Left colon (tissue), 2 donors: ENCODE measurements at regions not wholly inside any gene's neighbourhood (a gene's known extent, or its start where the extent isn't known, plus 50 kb on each side); places are given as distances from the start of the nearest gene placed in this dataset.
"Not testable (repeated sequence)": the region's sequence is repeated elsewhere in the genome, so short reads cannot be mapped to it uniquely, and the experiment has no call there.

ENCODE experiments used
- ATAC-seq: fragments of 200-7000 bp; cut with Tn5 transposase; one replicate; pipeline ENCODE4 v1.9.1; 2020; ENCODE audit warnings: mild to moderate bottlenecking, moderate library complexity
- DNase-seq, 2 donors: peaks; one replicate each; pipeline ENCODE4 v3.0.0-alpha.2; 2020
- intact Hi-C, 2 donors: fragments of 100-400 bp; cut with DNase I in 1 of 2; cut with micrococcal nuclease in 1 of 2; formaldehyde crosslinking; loops; one replicate each; pipeline versions ENCODE4 v1.11.2 to v1.14.0; 2022; cut with DNase I, micrococcal nuclease
- donor health status: DM: no; HTN: no; CAD: no.
- donor health status: DM: yes; HTN: yes; CAD: no.

DNA sequence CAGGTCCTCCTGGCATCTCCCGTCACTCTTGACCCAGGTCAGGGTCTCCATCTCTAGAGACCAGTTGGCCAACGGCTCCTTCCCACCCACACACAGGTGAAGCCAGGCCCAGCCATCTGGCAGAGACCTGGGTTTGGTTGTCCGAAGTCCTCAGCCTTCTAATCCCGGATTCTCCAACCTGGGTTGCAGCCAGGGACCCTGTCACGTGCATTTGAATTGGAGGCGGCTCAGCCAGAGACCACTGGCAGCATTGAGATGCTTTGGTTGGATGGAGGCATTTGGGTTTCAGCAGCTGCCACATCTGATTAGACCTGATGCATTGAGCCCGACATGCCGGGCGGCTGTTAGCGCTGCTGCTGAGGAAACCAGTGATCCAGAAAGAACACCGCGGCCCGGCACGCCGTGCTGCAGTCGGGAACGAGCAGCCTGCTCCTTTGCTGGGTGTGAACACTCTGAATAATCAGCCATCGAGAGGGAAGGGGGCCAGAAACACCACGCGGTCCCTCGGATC lies 163.2 kb downstream of the BRD1 start:
- DNase-seq (no peak), ATAC-seq (no peak)

DNA sequence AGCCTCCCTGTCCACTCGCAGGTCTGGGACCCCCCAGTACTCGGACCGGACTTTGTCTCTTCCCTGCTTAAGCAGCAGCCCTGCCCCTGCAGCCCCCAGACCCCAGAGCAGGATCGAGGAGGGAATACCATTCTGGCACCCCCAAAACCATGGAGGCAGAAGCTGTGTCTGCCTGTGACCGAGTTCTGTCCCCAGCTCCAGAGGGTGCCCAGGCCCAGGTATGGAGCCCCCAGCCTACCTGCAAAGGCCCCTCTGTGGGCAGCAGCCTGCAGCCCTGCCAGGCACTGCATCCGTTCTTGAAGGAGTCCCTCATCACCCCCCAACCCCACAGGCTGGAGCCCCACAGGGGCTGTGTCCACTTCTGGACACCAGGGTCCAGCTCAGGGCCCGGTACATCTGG lies 163.8 kb downstream of the BRD1 start:
- ATAC-seq: no peak
- intact Hi-C loops: no loop called here
- no peak for DNase-seq

More for the DNA sequence above, 163.2 kb downstream of the BRD1 start:
- intact Hi-C loops: no loop called here

DNA sequence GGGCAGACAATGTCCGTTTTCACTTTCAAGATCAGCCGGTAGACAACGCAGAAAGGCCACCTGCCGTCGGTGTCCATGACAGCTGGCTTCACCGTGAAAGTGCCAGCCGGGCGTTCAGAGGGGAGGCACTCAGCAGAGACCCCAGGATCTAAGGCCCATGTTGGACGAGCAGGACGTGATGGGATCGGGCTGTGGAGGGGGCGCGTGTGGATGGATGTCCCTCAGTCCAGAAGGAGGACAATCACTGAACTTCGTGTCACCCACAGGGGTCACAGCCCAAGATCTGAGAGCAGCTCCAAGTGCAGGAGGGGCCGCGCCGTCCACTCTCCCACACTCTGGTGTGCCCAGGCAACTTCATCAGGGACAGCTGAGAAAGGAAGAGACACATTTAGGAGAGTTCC lies 164.4 kb downstream of the BRD1 start:
- ATAC-seq (no peak), DNase-seq (no peak)
- intact Hi-C loops: no loop called here

DNA sequence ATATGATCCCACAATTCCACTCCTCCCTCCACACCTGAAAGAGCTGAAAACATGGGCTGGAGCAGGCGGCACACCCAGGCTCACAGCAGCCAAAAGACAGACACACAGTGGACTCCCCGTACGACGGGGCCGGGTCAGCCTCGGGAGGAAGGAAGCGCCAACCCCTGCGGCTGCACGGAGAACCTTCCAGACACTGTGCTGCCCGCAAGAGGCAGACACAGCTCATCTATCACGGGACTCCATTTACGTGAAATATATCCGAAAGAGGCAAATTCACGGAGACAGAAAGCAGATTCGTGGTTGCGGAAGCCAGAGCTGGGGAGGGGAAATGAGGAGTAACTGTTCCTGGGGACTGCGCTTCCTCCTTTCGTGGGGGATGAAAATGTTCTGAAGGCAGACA lies 165.0 kb downstream of the BRD1 start:
- no peak for ATAC-seq
- intact Hi-C loops: no loop called here
- DNase-seq: no peak

- no peak for DNase-seq
- intact Hi-C loops: no loop called here
- ATAC-seq: no peak
Observed at GRCh38 chr22:49660794-49661781, 166.6 kb downstream of the BRD1 start.

DNA sequence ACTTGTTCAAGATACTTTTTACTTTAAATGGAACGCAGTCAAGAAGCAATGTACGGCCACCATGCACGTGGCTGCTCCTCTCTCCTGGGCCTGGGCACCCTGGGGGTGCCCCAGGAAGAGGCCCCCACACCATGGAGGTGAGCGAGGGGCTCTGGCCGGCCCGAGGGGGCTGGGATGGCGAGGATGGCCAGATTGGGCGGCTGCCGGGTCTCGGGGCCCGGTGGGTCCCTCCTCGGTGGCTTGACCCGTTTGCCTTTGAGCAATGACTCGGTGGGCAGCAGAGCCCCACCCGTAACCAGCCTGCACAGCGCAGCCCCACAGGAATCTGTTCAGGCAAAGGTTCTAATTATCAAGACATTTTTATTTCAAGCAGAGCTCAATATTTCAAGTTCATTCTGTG lies 167.4 kb downstream of the BRD1 start:
- intact Hi-C loops: no loop called here
- ATAC-seq (no peak), DNase-seq (no peak)

GRCh38 chr22:49659924-49660315 lies 167.8 kb downstream of the BRD1 start:
- DNase-seq: no peak
- intact Hi-C loops: no loop called here
- no peak for ATAC-seq

DNA sequence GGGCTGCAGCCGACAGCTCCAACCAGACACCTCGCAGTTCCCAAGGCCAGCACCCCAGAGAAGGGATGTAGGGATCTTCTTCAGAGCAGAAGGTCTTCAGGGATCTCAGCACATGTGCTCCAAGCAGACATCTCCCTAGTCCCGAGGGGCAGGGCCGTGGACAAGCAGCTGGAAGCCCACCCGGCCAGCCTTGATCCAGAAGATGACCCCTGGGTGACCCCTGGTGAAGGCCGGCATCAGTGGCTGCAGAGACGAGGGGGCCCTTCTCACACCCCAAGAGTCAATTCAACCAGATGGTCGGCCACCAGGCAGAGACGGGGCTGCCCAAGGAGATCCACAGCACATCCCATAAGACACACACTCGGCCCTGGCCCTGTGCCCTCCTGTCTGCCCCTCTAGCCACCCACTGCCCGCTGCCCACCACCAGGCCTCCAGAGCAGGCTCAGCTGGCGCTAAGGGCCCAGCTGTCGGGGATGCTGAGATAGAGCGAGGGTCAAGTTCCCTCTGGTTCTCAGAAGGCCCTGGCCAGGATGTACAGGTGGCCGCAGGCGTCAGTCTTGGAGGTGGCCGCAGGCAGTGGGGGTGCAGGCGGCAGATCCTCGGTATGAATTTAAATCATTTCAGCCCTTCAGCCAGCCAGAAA lies 168.3 kb downstream of the BRD1 start:
- intact Hi-C loops: no loop called here
- ATAC-seq (no peak), DNase-seq (no peak)

GRCh38 chr22:49658902-49659280 lies 168.8 kb downstream of the BRD1 start:
- DNase-seq: no peak
- no peak for ATAC-seq
- intact Hi-C loops: no loop called here

DNA sequence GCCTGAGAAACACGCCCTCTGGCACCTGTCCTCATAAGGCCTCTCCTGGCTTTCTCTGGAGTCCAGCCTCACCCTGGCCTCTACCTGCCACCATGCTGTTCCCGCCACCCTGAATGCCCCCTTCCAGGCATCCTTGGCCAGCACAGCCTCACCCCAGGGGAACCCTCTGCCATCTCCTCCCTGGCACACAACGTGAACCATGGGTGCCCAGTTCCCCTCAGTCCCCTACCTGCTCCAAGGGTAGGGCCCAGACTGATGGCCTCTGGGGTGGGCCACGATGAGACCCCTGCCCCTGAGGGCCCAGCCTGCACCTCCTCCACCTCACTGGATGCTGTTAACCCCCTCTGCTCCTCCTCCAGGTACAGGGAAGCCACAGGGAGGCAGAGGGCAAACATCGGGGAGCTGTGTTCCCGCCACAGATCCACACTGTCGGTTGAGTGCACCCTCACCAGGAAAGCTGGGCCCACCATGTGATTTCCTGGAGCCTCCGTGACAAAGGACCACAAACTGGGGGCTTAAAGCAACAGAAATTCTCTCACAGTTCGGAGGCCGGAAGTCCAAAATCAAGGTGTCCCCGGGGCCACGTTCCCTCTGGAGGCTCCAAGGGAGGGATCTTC lies 169.6 kb downstream of the BRD1 start:
- intact Hi-C loops: no loop called here

DNA sequence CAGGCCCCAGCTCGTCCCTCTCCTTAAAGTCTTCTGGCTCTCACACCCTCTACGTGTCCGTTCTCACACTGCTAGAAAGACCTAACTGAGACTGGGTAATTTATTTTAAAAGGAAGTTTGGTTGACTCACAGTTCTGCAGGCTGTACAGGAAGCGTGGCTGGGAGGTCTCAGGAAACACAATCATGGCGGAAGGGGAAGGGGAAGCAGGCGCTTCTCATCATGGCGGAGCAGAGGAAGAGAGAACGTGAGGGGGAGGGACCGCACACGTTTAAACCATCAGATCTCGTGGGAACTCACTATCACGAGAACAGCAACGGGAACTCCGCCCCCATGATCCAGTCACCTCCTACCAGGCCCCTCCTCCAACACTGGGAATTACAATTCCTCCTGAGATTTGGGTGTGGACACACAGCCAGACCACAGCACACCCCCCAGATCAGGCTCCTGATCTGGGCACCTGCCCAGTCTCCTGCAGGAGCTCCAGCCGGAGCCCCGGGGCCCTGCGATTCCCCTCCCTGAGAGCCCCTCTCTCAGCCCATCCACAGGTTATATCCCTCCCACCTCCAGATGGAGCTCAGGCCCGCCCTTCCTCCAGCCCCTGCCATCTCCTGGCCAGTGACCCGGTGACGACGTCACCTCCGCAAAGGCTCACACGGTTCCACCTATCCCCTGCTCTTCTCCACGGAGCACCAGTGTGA lies 170.2 kb downstream of the BRD1 start:
- peak; percentile 52 to 62 for DNase-seq
- peak; percentile 32 for ATAC-seq
- intact Hi-C loops: no loop called here

More for the DNA sequence above, 169.6 kb downstream of the BRD1 start:
- DNase-seq (no peak), ATAC-seq (no peak)

GRCh38 chr22:49656883-49657274 lies 170.8 kb downstream of the BRD1 start:
- DNase-seq, ATAC-seq, intact Hi-C loops: not testable (repeated sequence)

DNA sequence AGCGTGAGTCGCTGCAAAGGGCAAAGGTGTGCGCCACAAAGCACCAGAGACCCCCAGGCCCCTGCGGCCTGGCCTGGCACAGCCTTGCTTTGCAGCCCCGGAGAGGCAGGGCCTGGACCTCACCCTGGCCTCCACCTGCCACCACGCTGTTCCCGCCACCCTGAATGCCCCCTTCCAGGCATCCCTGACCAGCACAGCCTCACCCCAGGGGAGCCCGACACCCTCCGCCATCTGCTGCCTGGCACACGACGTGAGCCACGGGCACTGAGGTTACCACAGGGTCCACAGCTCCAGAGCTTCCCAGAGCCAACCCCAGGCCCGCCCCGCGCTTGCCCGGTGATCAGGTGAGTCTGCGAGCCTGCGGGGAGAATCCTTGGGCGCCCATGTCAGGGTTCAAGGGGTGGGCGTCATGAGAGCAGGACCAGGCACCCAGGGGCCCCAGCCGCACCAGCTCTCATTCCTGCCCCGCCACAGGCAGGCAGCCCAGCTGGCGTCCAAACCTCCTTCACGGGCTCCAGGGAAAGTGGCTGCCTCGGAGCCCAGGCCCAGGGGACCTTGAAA lies 171.3 kb downstream of the BRD1 start:
- ATAC-seq (no peak), DNase-seq (no peak)
- intact Hi-C loops: no loop called here

GRCh38 chr22:49655168-49655812 lies 172.4 kb downstream of the BRD1 start:
- DNase-seq (no peak), ATAC-seq (no peak)
- intact Hi-C loops: no loop called here

- intact Hi-C loops: no loop called here
- no peak for DNase-seq
- ATAC-seq: no peak
Observed at GRCh38 chr22:49650336-49651241, 177.1 kb downstream of the BRD1 start.

GRCh38 chr22:49649166-49650068 lies 178.3 kb downstream of the BRD1 start:
- no peak for ATAC-seq
- intact Hi-C loops: no loop called here
- DNase-seq: no peak
